Right lobe of liver (tissue), 6 donors: ENCODE measurements at regions not wholly inside any gene's neighbourhood (a gene's known extent, or its start where the extent isn't known, plus 50 kb on each side); places are given as distances from the start of the nearest gene placed in this dataset.

ENCODE experiments used
- ATAC-seq, 4 donors: fragments of 200-7000 bp; cut with Tn5 transposase; one replicate each; pipeline ENCODE4 v1.9.1; 2020; ENCODE audit warnings: mild to moderate bottlenecking in 4 of 4, moderate library complexity in 4 of 4
- DNase-seq, 3 donors: peaks; one replicate each; pipeline ENCODE4 v3.0.0-alpha.2; 2020
- H3K27ac ChIP-seq, 3 donors: fragments of 200-600 bp; one replicate each; pipeline ENCODE4 v1.8.0; 2022
- H3K27me3 ChIP-seq, 2 donors: fragments of 200-600 bp; one replicate each; pipeline ENCODE4 v1.8.0; 2022
- H3K36me3 ChIP-seq, 4 donors: fragments of 200-600 bp; sonication (generic) in 1 of 4; one replicate each; pipeline versions ENCODE4 v1.5.1 to v1.8.0; 2017 to 2022; ENCODE audit warnings: control low read depth in 1 of 4
- H3K4me1 ChIP-seq, 4 donors: fragments of 200-600 bp; sonication (generic) in 1 of 4; one replicate each; pipeline versions ENCODE4 v1.5.1 to v1.8.0; 2017 to 2022; ENCODE audit warnings: control low read depth in 1 of 4
- H3K4me3 ChIP-seq, 3 donors: fragments of 200-600 bp; one replicate each; pipeline ENCODE4 v1.8.0; 2022
- H3K9me3 ChIP-seq, 4 donors: fragments of 200-600 bp; sonication (generic) in 1 of 4; one replicate each; pipeline versions ENCODE4 v1.5.1 to v1.8.0; 2017 to 2022; ENCODE audit warnings: control low read depth in 1 of 4
- POLR2A ChIP-seq: fragments of 450-650 bp; IDR thresholded peaks from one replicate; pipeline ENCODE4 v1.6.1; 2017; ENCODE audit warnings: antibody characterized with exemption, mild to moderate bottlenecking
- WGBS: methylation state at CpG from one replicate; pipeline ENCODE4 v1.1.6; 2018; ENCODE audit warnings: low coverage, low lambda C conversion rate; ENCODE audit not compliant: insufficient coverage; ENCODE audit errors: missing lambda C conversion rate; 5-methylcytosine and 5-hydroxymethylcytosine counted together
- intact Hi-C, 2 donors: fragments of 100-400 bp; cut with DNase I; formaldehyde crosslinking; loops; one replicate each; pipeline versions ENCODE4 v1.11.2 to v1.14.1; 2022
- TF ChIP-seq, protein P1 (sequence below), 4 donors: fragments of 200-600 bp in 3 of 4; fragments of 450-650 bp in 1 of 4; IDR thresholded peaks; one replicate each; pipeline versions ENCODE4 v1.5.1 to v1.8.0; 2016 to 2022; ENCODE audit warnings: antibody characterized with exemption in 4 of 4, mild to moderate bottlenecking in 2 of 4
- donor health status: DM: no; HTN: yes; CAD: no.
- donor health status: DM: no; HTN: no; CAD: no.
- donor health status: DM: no; HTN: no; CAD: no.
- donor health status: DM: no; HTN: yes; CAD: no.
- donor health status: DM: no; HTN: yes; CAD: no.

GRCh38 chr11:80320226-80320625, 879.4 kb upstream of the TENM4 start:
- no peak overlapping the region for H3K4me3 ChIP-seq
- intact Hi-C loops, result loop anchor here in 1 of 2 donors (10.0 kb wide), 1 partner anchor 55 kb away; no protein-coding TSS in a partner anchor
- no peaks in the 10 kb centered on the region for H3K27me3 ChIP-seq
- DNase-seq (no peak), ATAC-seq (no peak)
- no peak overlapping the region for H3K27ac ChIP-seq
- H3K4me1 ChIP-seq, result no peaks in the 10 kb centered on the region
- H3K9me3 ChIP-seq, result no peaks in the 10 kb centered on the region
- WGBS, result 42% methylated on average over 1 of the region's 1 CpG
- TF ChIP-seq, protein P1, sequence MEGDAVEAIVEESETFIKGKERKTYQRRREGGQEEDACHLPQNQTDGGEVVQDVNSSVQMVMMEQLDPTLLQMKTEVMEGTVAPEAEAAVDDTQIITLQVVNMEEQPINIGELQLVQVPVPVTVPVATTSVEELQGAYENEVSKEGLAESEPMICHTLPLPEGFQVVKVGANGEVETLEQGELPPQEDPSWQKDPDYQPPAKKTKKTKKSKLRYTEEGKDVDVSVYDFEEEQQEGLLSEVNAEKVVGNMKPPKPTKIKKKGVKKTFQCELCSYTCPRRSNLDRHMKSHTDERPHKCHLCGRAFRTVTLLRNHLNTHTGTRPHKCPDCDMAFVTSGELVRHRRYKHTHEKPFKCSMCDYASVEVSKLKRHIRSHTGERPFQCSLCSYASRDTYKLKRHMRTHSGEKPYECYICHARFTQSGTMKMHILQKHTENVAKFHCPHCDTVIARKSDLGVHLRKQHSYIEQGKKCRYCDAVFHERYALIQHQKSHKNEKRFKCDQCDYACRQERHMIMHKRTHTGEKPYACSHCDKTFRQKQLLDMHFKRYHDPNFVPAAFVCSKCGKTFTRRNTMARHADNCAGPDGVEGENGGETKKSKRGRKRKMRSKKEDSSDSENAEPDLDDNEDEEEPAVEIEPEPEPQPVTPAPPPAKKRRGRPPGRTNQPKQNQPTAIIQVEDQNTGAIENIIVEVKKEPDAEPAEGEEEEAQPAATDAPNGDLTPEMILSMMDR (IDR thresholded peaks at IDR 0.05), result no peak
- TF ChIP-seq POLR2A, result no peak
- no peaks in the 10 kb centered on the region for H3K36me3 ChIP-seq

GRCh38 chr11:80317612-80318011, 876.8 kb upstream of the TENM4 start:
- TF ChIP-seq, protein P1 (IDR thresholded peaks at IDR 0.05), result no peak
- no peak for TF ChIP-seq POLR2A
- no peak for DNase-seq
- H3K9me3 ChIP-seq, result no peaks in the 10 kb centered on the region
- 60% methylated on average over 1 of the region's 1 CpG for WGBS
- no peak for ATAC-seq
- H3K4me3 ChIP-seq, result no peak overlapping the region
- intact Hi-C loops, result no loop called here
- no peaks in the 10 kb centered on the region for H3K4me1 ChIP-seq
- H3K27me3 ChIP-seq, result no peaks in the 10 kb centered on the region
- H3K27ac ChIP-seq, result no peak overlapping the region
- H3K36me3 ChIP-seq, result no peaks in the 10 kb centered on the region

GRCh38 chr11:80315200-80315599, 874.4 kb upstream of the TENM4 start:
- no peaks in the 10 kb centered on the region for H3K36me3 ChIP-seq
- ATAC-seq (no peak), DNase-seq (no peak)
- H3K27me3 ChIP-seq, result no peaks in the 10 kb centered on the region
- WGBS, result 23% methylated on average over 2 of the region's 2 CpGs
- no peaks in the 10 kb centered on the region for H3K4me1 ChIP-seq
- no peak overlapping the region for H3K27ac ChIP-seq
- H3K4me3 ChIP-seq, result no peak overlapping the region
- intact Hi-C loops, result no loop called here
- no peaks in the 10 kb centered on the region for H3K9me3 ChIP-seq
- TF ChIP-seq POLR2A, result no peak
- TF ChIP-seq, protein P1 (IDR thresholded peaks at IDR 0.05), result no peak

GRCh38 chr11:80309301-80309700, 868.5 kb upstream of the TENM4 start:
- Histone ChIP-seq H3K4me3 (no peak overlapping the region), H3K4me1 (no peaks in the 10 kb centered on the region), H3K27ac (no peak overlapping the region), H3K36me3 (no peaks in the 10 kb centered on the region), H3K27me3 (no peaks in the 10 kb centered on the region), H3K9me3 (no peaks in the 10 kb centered on the region)
- ATAC-seq (no peak), DNase-seq (no peak)
- intact Hi-C loops, result no loop called here
- TF ChIP-seq, protein P1 (IDR thresholded peaks at IDR 0.05), result no peak
- TF ChIP-seq POLR2A, result no peak

GRCh38 chr11:80307676-80308075, 866.8 kb upstream of the TENM4 start:
- TF ChIP-seq, protein P1 (IDR thresholded peaks at IDR 0.05), result no peak
- no peak for TF ChIP-seq POLR2A
- WGBS, result 66% methylated on average over 2 of the region's 2 CpGs
- DNase-seq (no peak), ATAC-seq (no peak)
- Histone ChIP-seq H3K4me1 (no peaks in the 10 kb centered on the region), H3K36me3 (no peaks in the 10 kb centered on the region), H3K9me3 (no peaks in the 10 kb centered on the region), H3K27me3 (no peaks in the 10 kb centered on the region), H3K27ac (no peak overlapping the region), H3K4me3 (no peak overlapping the region)
- intact Hi-C loops, result no loop called here
